ENCODE measurements at regions not wholly inside any gene's neighbourhood (a gene's known extent, or its start where the extent isn't known, plus 50 kb on each side); places are given as distances from the start of the nearest gene placed in this dataset.
"Not testable (repeated sequence)": the region's sequence is repeated elsewhere in the genome, so short reads cannot be mapped to it uniquely, and the experiment has no call there.

- in situ Hi-C loops (cut with MboI; ENCODE audit: low pct_unique_long_range_greater_than_20kb, low sequenced_read_pairs, unreplicated experiment); DNase-seq (ENCODE audit: low spot score): not testable (repeated sequence)
Measured at GRCh38 chr13:111692028-111692427, 371.6 kb downstream of the TEX29 start.

- DNase-seq (ENCODE audit: low spot score); in situ Hi-C loops (cut with MboI; ENCODE audit: low pct_unique_long_range_greater_than_20kb, low sequenced_read_pairs, unreplicated experiment): not testable (repeated sequence)
Measured at GRCh38 chr13:111696121-111696520, 370.8 kb upstream of the SOX1 start.

GRCh38 chr13:111702059-111702458 lies 364.9 kb upstream of the SOX1 start:
- DNase-seq (ENCODE audit: low spot score); in situ Hi-C loops (cut with MboI; ENCODE audit: low pct_unique_long_range_greater_than_20kb, low sequenced_read_pairs, unreplicated experiment): not testable (repeated sequence)
